ENCODE measurements at regions not wholly inside any gene's neighbourhood (a gene's known extent, or its start where the extent isn't known, plus 50 kb on each side); places are given as distances from the start of the nearest gene placed in this dataset.
A peak's percentile ranks its signal among the peaks of the same experiment; 100 is the strongest.

DNA sequence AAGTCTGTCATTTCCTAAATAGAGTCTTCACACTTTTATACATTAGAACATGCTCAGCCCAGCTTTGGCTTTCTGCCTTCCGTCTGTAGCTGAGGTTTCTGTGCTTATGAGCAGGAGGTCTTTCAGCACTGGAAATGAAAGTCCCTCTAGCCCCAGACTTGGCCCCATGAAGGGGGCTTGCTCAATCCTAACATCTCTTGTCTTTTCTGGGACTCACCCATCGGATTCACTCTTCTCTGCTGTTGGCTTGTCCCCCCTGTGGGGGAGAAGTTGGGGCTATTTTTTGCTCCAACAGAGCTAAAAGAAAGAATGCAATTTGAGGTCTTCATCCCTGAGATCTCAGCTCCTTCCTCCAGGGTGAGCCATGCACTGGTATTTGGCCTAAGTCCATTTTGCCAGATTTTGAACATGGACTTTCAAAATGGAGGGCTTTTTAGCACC, 177.7 kb downstream of the MRPL14 start:
- no peak for DNase-seq (ENCODE audit: low spot score)

DNA sequence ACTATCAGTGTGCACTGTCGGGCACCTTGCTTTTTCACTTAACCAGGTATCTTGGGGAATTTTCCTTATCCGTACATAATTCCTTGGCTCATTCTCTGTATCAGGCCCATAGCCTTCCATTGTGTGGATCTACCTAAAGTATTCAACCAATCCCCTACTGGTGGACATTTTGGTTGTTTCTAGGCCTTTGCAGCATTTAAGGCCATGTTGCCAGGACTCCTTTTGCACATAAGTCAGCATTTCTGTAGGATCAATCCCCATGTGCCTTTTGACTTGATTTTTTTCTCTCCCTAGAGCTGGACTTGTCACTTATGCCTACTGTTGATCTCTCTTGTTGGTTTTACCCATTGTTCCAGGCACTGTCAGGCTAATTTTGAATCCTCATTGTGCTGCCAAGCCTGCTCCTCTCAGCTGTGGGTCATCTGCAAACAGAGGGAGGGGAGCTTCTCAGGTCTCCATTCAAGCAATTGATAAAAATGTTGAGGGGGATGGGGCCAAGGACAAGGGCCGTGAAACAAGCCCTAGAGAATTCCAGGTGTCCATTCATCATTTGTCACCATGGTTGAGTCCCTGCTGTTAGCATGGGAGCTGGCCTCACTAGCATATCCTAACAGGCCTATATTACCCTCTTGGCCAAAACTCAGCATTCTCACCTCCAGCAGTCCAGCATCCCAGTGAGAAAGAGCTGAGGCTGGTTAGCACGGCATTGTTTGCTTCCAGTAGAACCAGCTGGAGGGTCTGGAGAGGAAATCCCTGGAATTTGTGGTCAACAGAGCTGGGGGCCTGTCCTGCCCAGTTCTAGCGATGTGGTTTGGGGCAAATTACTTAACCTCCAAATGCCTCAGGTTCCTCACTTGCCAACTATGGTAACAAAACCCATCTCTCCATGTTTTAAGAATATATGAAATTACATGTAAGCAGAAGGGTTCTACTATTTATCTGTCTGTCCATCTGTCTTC, 178.4 kb downstream of the MRPL14 start:
- DNase-seq (ENCODE audit: low spot score), result no peak

GRCh38 chr6:43947860-43948259, 177.8 kb downstream of the VEGFA start:
- no peak for DNase-seq (ENCODE audit: low spot score)

DNA sequence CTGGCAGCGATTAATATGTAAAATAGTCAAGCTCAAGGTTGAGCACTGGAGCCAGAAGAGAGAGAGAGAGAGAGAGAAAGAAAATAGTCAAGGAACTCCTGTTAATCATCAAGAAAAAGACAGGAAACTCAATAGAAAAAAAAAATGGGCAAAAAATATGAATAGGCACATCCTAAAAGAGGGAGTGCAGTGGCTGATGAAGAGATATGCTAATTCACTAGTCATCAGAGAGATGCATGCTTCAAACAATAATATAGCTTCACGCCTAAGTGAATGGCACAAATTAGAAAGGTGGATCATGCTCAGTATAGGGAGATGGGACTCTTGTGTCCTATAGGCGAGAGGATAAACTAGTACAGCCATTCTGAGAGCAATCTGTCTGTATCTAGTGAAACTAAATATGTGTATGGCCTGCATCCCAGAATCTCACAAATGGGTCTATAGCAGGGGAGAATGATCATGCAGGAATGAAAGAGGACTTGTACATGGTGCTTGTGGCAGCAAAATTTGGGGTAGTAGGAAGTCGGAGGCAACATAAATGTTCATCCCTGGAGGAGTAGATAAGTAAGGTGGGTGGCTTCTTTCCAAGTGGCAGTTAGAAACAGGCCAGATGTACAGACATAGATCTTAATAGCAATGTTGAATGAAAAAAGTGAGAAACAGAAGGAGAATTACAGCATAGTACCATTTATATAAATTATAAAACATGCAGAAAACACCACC, 176.8 kb downstream of the VEGFA start:
- no peak for DNase-seq (ENCODE audit: low spot score)

- DNase-seq (ENCODE audit: low spot score), result no peak
These were observed 175.7 kb downstream of the VEGFA start for GRCh38 chr6:43945768-43946080.

GRCh38 chr6:43944908-43945767, 175.1 kb downstream of the VEGFA start:
- no peak for DNase-seq (ENCODE audit: low spot score)

DNA sequence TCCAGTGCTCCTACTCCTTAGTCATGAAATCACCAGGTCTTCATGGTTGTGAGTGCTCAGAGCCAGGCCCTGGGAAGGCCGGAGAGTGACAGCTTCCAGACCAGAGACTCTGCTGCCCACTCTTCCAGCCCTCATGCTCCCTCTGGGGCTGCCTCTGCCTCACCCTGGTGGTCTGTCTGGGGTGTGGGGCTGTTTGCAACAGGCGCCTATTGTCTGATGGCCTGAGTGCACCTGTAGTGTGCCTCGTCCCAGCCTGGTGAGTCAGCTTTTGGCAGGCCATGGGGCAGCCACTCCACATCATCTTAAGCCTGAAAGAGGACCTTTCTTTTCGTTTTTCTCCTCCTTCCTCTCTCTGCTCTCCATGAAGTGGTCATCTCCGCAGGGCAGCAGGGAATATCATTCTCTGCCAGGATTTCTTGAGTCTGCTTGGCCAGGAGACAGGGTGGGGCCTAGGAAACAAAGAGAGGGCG, 173.8 kb downstream of the VEGFA start:
- DNase-seq (ENCODE audit: low spot score), result peak; percentile 39

DNA sequence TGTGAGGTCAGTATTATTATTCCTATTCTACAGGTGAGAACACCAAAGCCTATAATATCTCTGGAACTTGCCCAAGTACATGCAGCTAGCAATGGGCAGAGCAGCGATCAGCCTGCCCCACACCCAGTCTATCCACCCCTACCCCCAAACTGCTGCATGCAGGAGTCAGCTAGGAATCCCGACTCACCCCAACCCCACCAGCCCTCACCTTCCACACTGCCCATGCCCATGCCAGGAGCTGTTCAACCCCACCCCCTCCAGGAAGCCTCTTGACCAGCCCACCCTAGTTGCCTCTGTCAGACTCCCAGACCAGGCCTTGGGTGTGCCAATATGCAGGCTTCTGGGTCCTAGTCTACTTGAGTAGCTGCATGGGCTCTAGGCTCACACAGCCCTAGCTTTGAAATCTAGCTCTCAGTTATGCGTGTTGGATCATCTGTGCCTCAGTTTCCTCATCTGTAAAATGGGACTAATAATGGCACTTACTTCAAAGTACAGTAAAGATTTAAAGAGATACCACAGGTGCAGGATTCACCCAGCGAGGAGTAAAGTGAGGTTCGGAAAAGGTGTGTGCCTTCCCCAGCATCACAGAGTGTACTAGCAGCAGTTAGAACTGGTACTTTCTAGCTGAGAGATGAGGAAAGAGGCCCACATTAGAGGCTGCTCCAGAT, 173.2 kb downstream of the VEGFA start:
- no peak for DNase-seq (ENCODE audit: low spot score)

DNA sequence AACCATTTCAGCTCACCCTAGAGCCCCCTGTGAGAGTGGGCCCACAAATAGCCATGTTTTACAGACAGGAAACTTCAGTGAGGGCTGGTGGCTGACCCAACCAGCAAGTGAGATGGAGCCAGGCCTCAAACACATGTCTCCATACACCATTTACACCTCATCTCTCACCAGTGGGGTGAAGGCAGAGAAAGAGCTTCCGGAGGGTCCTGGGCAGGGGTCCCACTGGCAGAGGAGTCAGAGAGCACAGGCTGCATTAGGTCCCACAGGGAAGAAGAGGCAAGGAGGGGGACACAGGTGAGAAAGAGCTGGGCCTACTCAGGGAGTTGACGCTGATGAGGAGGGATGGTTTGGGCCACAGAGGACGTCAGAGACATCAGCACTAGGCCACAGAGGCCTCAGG, 172.6 kb downstream of the VEGFA start:
- peak; percentile 39 for DNase-seq (ENCODE audit: low spot score)

DNA sequence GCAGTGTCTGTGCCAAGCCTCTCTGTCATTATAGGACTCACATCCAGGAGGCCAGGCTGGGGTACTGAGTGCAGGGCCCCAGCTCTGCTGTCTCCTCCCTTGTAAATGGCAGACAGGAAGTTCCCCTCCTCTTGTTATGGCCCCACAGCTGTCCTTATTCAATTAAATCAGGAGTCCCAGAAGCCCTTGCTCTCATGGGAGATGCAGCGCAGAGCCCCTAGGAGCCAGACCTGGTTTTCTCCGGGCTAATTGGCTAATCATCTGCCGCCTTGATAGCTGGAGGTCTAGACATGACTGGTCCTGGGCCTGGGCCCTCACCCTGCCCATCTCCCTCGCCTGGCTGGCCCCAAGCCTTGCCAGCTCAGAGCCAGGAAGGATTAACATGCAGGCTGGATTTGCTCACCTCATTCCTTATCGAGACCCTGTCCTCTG, 172.0 kb downstream of the VEGFA start:
- peak; percentile 41 for DNase-seq (ENCODE audit: low spot score)

DNA sequence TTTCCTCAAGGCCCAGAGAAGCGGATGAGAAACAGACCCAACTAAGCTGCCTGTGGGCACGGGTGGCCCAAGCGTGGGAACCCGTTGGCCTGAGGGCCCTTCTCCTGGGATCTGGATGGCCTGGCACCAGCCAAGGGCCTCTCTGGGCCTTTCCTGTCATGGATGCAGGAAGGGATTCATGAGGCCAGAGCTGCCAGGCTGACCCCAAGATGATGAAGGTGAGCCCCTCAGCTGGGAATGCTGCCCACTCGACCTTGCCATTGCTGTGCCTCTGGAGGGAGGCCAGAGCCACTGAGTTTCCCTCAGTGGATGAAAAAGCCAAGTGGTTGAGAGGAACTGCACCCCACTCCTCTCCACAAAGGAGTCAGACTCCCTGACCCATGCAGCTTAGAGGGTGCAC, 171.2 kb downstream of the VEGFA start:
- DNase-seq (ENCODE audit: low spot score), result no peak

- DNase-seq (ENCODE audit: low spot score), result peak; percentile 26
These were observed 170.5 kb downstream of the VEGFA start for GRCh38 chr6:43940393-43941087.

- no peak for DNase-seq (ENCODE audit: low spot score)
These were observed 170.0 kb downstream of the VEGFA start for GRCh38 chr6:43940071-43940392.

DNA sequence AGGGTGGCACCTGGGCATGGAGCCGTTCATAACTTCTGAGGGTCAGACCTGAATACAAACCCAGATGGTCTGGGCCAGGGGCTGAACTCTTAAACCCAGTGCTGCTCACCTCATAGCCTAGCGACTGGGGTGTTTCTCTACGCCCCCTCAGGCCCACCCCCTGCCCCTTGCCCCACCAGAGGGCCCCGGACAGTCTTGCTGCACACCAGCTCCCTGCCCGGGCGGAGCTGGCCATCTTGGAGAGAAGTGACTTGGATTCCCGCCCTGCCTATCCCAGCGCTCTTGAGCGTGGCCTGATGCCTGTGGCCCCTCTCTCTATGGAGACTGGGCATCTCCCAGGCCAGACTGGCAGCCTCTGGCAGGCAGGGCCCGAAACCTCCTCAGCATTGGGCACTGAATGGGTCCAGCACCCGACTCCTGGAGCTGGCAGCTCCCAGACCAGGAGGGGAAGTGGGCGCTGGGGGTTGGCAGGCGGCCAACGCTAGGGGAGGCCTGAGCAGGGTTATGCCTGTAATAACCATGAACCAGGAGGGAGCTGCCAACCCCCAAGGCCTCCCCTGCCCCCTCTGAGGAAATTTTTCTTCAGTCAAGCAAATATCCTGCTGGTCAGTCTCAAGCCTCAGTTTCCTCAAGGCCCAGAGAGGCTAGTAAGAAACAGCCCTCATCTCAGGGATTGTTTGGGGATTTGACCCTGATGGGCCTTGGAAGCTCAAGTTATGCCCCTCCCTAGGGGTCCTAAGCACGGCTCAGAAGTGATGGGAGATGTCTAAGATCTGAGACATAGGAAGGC, 169.5 kb downstream of the VEGFA start:
- no peak for DNase-seq (ENCODE audit: low spot score)

GRCh38 chr6:43938178-43939105, 168.4 kb downstream of the VEGFA start:
- peak; percentile 42 for DNase-seq (ENCODE audit: low spot score)

GRCh38 chr6:43937236-43938177, 167.5 kb downstream of the VEGFA start:
- DNase-seq (ENCODE audit: low spot score), result peak; percentile 47

GRCh38 chr6:43936476-43936875, 166.5 kb downstream of the VEGFA start:
- no peak for DNase-seq (ENCODE audit: low spot score)

DNA sequence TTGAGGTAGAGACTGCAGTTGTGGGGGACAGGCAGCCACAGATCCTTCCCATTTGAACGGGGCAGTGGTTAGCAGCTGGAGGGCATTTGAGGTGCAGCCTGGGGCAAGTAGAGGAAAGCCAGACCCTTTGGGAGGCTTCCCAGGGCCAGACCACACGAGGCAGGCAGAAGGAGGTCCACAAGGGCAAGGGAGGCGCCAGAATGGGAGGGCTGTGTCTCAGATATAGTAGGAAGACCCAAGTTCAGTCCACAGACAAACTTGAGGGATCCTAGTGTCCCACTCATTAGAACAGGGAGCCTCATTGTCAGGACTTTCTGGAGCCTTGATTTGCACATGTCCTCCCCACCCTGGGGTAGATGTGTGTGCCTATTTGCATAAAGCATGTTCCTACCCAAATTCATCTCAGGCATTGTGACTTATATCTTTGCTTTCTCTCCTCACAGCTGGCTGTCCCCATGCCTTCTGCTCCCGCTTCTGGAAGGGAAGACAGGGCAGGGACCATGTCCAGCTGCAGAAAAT, 166.0 kb downstream of the VEGFA start:
- DNase-seq (ENCODE audit: low spot score), result no peak
